Astrocyte of the cerebellum (primary cell): ENCODE measurements at regions not wholly inside any gene's neighbourhood (a gene's known extent, or its start where the extent isn't known, plus 50 kb on each side); places are given as distances from the start of the nearest gene placed in this dataset.

Experiments
- DNase-seq: peaks from one replicate; pipeline ENCODE4 v3.0.0-alpha.2; 2011; ENCODE audit warnings: low read depth
- H3K4me3 ChIP-seq: 2 replicates; pipeline ENCODE4 v1.5.1; 2011; ENCODE audit warnings: mild to moderate bottlenecking, low read depth, low read length, moderate library complexity
- in situ Hi-C: cut with HindIII; loops from 2 replicates; pipeline ENCODE4 v1.10.0; 2017; ENCODE audit warnings: low sequenced_read_pairs
- TF ChIP-seq, protein P1 (sequence below): IDR thresholded peaks from 2 replicates; pipeline ENCODE4 v1.5.1; 2012; ENCODE audit warnings: low read length, low read depth, moderate library complexity, mild to moderate bottlenecking; ENCODE audit errors: missing control alignments

DNA sequence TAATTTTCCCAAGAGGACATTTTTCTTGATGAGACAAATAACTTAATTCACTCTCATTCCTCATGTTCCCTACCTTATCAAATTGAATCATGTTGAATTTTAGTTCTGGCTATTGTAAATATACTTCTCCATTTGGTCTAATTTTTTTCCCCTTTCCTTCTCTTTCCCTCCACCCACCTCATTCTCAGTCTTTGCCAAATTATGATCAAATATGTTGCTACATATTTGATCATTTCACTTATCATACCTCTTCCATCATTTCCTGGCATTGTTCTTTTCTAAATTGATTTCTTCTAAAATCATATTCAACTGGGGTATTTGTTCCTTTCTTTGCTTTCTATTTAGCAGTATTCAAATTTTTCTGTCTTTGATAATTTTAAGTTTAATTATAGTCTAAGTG, 52.3 kb downstream of the HDGFL1 start:
- in situ Hi-C loops: no loop called here
- TF ChIP-seq, protein P1, sequence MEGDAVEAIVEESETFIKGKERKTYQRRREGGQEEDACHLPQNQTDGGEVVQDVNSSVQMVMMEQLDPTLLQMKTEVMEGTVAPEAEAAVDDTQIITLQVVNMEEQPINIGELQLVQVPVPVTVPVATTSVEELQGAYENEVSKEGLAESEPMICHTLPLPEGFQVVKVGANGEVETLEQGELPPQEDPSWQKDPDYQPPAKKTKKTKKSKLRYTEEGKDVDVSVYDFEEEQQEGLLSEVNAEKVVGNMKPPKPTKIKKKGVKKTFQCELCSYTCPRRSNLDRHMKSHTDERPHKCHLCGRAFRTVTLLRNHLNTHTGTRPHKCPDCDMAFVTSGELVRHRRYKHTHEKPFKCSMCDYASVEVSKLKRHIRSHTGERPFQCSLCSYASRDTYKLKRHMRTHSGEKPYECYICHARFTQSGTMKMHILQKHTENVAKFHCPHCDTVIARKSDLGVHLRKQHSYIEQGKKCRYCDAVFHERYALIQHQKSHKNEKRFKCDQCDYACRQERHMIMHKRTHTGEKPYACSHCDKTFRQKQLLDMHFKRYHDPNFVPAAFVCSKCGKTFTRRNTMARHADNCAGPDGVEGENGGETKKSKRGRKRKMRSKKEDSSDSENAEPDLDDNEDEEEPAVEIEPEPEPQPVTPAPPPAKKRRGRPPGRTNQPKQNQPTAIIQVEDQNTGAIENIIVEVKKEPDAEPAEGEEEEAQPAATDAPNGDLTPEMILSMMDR: no peak
- DNase-seq: no peak
- no peak overlapping the region for H3K4me3 ChIP-seq

DNA sequence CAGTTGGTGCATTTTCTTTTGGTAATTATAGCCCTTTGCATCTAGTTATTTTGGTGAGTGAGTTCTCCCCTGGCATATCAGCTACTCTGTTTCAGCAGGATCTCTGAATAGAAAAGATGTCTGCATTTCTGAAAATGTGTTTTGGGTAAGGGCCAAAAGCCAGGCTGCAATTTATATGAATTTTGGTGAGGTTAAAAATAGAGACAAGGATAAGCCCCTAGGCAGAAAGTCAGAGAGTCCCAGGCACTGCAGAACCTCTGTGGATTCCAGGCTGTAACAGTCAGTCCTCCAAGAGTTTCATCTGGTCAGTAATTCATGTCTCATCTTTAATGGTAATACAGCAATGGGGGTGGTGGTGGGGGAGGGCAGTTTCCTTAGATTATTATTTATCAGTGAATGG, 53.0 kb downstream of the HDGFL1 start:
- DNase-seq: no peak
- TF ChIP-seq, protein P1: no peak

DNA sequence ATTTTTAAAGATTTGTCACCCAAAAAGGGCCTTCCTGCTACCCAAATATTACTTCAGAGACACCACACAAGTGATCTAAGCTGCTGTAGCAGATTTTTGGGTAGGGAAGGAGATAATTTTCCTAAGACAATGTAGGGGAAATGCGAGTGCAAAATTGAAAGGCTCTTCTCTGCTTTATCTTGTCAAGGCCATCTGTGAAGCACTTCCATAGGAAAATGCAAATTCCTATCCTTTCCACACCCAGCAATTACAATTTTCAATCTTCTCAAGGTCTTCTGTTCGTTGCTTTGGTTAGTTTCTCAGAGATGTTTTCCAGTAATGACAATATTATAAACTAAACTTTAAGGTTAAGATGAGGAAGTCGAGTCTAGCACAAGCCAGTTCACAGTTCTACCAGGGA, 53.4 kb downstream of the HDGFL1 start:
- H3K4me3 ChIP-seq: no peak overlapping the region
- in situ Hi-C loops: no loop called here
- no peak for DNase-seq
- TF ChIP-seq, protein P1: no peak

More for the DNA sequence above, 53.0 kb downstream of the HDGFL1 start:
- no peak overlapping the region for H3K4me3 ChIP-seq
- in situ Hi-C loops: no loop called here

- in situ Hi-C loops: no loop called here
- H3K4me3 ChIP-seq: no peak overlapping the region
- no peak for DNase-seq
- TF ChIP-seq, protein P1: no peak
These were observed 58.3 kb downstream of the HDGFL1 start for GRCh38 chr6:22627644-22628043.

DNA sequence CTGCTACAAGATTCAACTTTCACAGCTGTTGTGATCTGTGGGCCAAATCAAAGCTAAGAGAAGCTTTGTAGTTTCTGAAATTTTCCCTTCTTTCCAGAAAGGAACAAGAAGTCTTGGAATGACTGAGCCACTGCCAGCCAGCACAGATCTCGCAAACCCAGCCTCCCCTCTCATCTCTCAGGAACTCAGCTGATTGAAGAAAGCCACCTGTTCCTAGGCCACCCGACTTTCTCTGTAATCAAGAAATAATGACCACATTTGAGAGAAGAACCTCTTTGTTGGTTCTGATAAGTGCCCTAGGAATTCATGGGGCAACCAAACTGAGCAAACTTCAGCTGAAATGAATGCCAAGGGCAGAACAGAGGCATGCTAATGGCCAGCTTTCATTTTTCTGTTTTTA, 61.7 kb downstream of the HDGFL1 start:
- H3K4me3 ChIP-seq: no peak overlapping the region
- DNase-seq: no peak
- TF ChIP-seq, protein P1: no peak
- in situ Hi-C loops: no loop called here

- no peak overlapping the region for H3K4me3 ChIP-seq
- DNase-seq: no peak
- TF ChIP-seq, protein P1: no peak
- in situ Hi-C loops: no loop called here
These were observed 63.3 kb downstream of the HDGFL1 start for GRCh38 chr6:22632581-22633145.
